LNCaP clone FGC (cell line): ENCODE measurements at regions not wholly inside any gene's neighbourhood (a gene's known extent, or its start where the extent isn't known, plus 50 kb on each side); places are given as distances from the start of the nearest gene placed in this dataset.

ENCODE experiments used
- DNase-seq: peaks from one replicate; pipeline ENCODE4 v3.0.0-alpha.2; 2011; ENCODE audit warnings: low read depth
- H3K4me3 ChIP-seq: 2 replicates; pipeline ENCODE4 v1.5.1; 2011; ENCODE audit warnings: mild to moderate bottlenecking, low read depth, low read length, control low read depth
- CTCF ChIP-seq: IDR thresholded peaks from 2 replicates; pipeline ENCODE4 v1.5.1; 2012; ENCODE audit warnings: mild to moderate bottlenecking; ENCODE audit not compliant: control insufficient read depth, insufficient read depth; ENCODE audit errors: extremely low read depth

GRCh38 chr4:133808151-133808550 lies 393.4 kb downstream of the PABPC4L start:
- DNase-seq: no peak
- TF ChIP-seq CTCF: no peak
- H3K4me3 ChIP-seq: no peak overlapping the region

- no peak for DNase-seq
- TF ChIP-seq CTCF: no peak
- H3K4me3 ChIP-seq: no peak overlapping the region
Observed at GRCh38 chr4:133803341-133803740, 398.2 kb downstream of the PABPC4L start.

- H3K4me3 ChIP-seq: no peak overlapping the region
- no peak for DNase-seq
- TF ChIP-seq CTCF: no peak
Observed at GRCh38 chr4:133802359-133803140, 399.0 kb downstream of the PABPC4L start.

- TF ChIP-seq CTCF: no peak
- H3K4me3 ChIP-seq: no peak overlapping the region
- DNase-seq: no peak
Observed at GRCh38 chr4:133801883-133802282, 399.7 kb downstream of the PABPC4L start.

- no peak for DNase-seq
- no peak for TF ChIP-seq CTCF
- H3K4me3 ChIP-seq: no peak overlapping the region
Observed at GRCh38 chr4:133800966-133801365, 400.6 kb downstream of the PABPC4L start.

- no peak for TF ChIP-seq CTCF
- DNase-seq: no peak
- no peak overlapping the region for H3K4me3 ChIP-seq
Observed at GRCh38 chr4:133799717-133800315, 401.8 kb downstream of the PABPC4L start.

- TF ChIP-seq CTCF: no peak
- H3K4me3 ChIP-seq: no peak overlapping the region
- DNase-seq: no peak
Observed at GRCh38 chr4:133777661-133778060, 423.9 kb downstream of the PABPC4L start.
